Mesenchymal stem cell (in vitro differentiated cells and primary cell): ENCODE measurements at regions not wholly inside any gene's neighbourhood (a gene's known extent, or its start where the extent isn't known, plus 50 kb on each side); places are given as distances from the start of the nearest gene placed in this dataset.
"Not testable (repeated sequence)": the region's sequence is repeated elsewhere in the genome, so short reads cannot be mapped to it uniquely, and the experiment has no call there.

Experiments used
- DNase-seq: peaks from one replicate; pipeline ENCODE4 v3.0.0-alpha.2; 2013
- H2AFZ ChIP-seq: one replicate; pipeline ENCODE4 v1.6.1; 2013; ENCODE audit warnings: low read depth, mild to moderate bottlenecking, control low read depth, inconsistent platforms, low read length, moderate library complexity
- H2AK5ac ChIP-seq: 2 replicates; pipeline ENCODE4 v1.6.1; 2013; ENCODE audit warnings: low read length, moderate library complexity, mild to moderate bottlenecking, inconsistent platforms; ENCODE audit not compliant: severe bottlenecking
- H2BK120ac ChIP-seq: one replicate; pipeline ENCODE4 v1.6.1; 2013; ENCODE audit warnings: low read depth, mild to moderate bottlenecking, inconsistent platforms, low read length, moderate library complexity
- H2BK12ac ChIP-seq, 2 experiments: one replicate each; pipeline ENCODE4 v1.6.1; 2013; ENCODE audit warnings: inconsistent platforms in 2 of 2, low read length in 2 of 2, mild to moderate bottlenecking in 2 of 2, moderate library complexity in 2 of 2, control low read depth in 1 of 2
- H2BK15ac ChIP-seq: one replicate; pipeline ENCODE4 v1.6.1; 2013; ENCODE audit warnings: mild to moderate bottlenecking, low read depth, inconsistent platforms; ENCODE audit not compliant: poor library complexity, severe bottlenecking
- H2BK5ac ChIP-seq: 2 replicates; pipeline ENCODE4 v1.6.1; 2013; ENCODE audit warnings: low read depth, mild to moderate bottlenecking, low read length, control low read depth, inconsistent platforms; ENCODE audit not compliant: poor library complexity, severe bottlenecking
- H3K14ac ChIP-seq, 2 experiments: one replicate each; pipeline ENCODE4 v1.6.1; 2013; ENCODE audit warnings: inconsistent platforms in 2 of 2, low read length in 2 of 2, control low read depth in 1 of 2, mild to moderate bottlenecking in 1 of 2, moderate library complexity in 1 of 2
- H3K18ac ChIP-seq, 2 experiments: one replicate each; pipeline ENCODE4 v1.6.1; 2013; ENCODE audit warnings: inconsistent platforms in 2 of 2, low read length in 2 of 2, control low read depth in 1 of 2, low read depth in 1 of 2, mild to moderate bottlenecking in 1 of 2
- H3K23ac ChIP-seq, 2 experiments: one replicate each; pipeline ENCODE4 v1.6.1; 2013; ENCODE audit warnings: inconsistent platforms in 2 of 2, low read length in 2 of 2, mild to moderate bottlenecking in 2 of 2, moderate library complexity in 2 of 2, control low read depth in 1 of 2
- H3K27ac ChIP-seq: 2 replicates; pipeline ENCODE4 v1.5.1; 2013; ENCODE audit warnings: mild to moderate bottlenecking, moderate library complexity, low read length, control low read depth, inconsistent platforms; ENCODE audit not compliant: poor library complexity, severe bottlenecking
- H3K27me3 ChIP-seq, 2 experiments: 2 replicates each; pipeline versions ENCODE4 v1.6.1 to v1.7.0; 2013; ENCODE audit warnings: low read length in 2 of 2, mild to moderate bottlenecking in 2 of 2, moderate library complexity in 2 of 2, control low read depth in 1 of 2, inconsistent platforms in 1 of 2; ENCODE audit not compliant: control insufficient read depth in 1 of 2, insufficient read depth in 1 of 2
- H3K36me3 ChIP-seq, 2 experiments: 2 replicates each; pipeline versions ENCODE4 v1.6.1 to v1.7.0; 2013; ENCODE audit warnings: low read length in 2 of 2, control low read depth in 1 of 2, inconsistent platforms in 1 of 2, low read depth in 1 of 2, mild to moderate bottlenecking in 1 of 2; ENCODE audit not compliant: insufficient read depth in 2 of 2, control insufficient read depth in 1 of 2
- H3K4ac ChIP-seq, 2 experiments: one replicate each; pipeline ENCODE4 v1.6.1; 2013; ENCODE audit warnings: inconsistent platforms in 2 of 2, low read length in 2 of 2, mild to moderate bottlenecking in 2 of 2, moderate library complexity in 2 of 2, control low read depth in 1 of 2, low read depth in 1 of 2
- H3K4me1 ChIP-seq: 2 replicates; pipeline ENCODE4 v1.6.1; 2013; ENCODE audit warnings: low read depth, low read length, control low read depth; ENCODE audit not compliant: control insufficient read depth, insufficient read depth
- H3K4me2 ChIP-seq: 2 replicates; pipeline ENCODE4 v1.6.1; 2013; ENCODE audit warnings: low read length, mild to moderate bottlenecking, inconsistent platforms; ENCODE audit not compliant: poor library complexity, severe bottlenecking
- H3K4me3 ChIP-seq, 2 experiments: 2 replicates each; pipeline versions ENCODE4 v1.5.1 to v1.7.0; 2013; ENCODE audit warnings: low read length in 2 of 2, mild to moderate bottlenecking in 2 of 2, control low read depth in 1 of 2, low read depth in 1 of 2; ENCODE audit not compliant: insufficient read depth in 1 of 2
- H3K79me1 ChIP-seq: replicated peaks from 2 replicates; pipeline ENCODE4 v1.6.1; 2013; ENCODE audit warnings: mild to moderate bottlenecking, control low read depth, low read length, inconsistent platforms; ENCODE audit not compliant: poor library complexity, severe bottlenecking
- H3K9ac ChIP-seq: 2 replicates; pipeline ENCODE4 v1.7.0; 2013; ENCODE audit warnings: mild to moderate bottlenecking, low read length, moderate library complexity
- H3K9me3 ChIP-seq: 2 replicates; pipeline ENCODE4 v1.7.0; 2013; ENCODE audit warnings: mild to moderate bottlenecking, low read length; ENCODE audit not compliant: control insufficient read depth
- H4K8ac ChIP-seq: one replicate; pipeline ENCODE4 v1.6.1; 2013; ENCODE audit warnings: inconsistent platforms, mild to moderate bottlenecking, low read length, moderate library complexity
- H4K91ac ChIP-seq: one replicate; pipeline ENCODE4 v1.6.1; 2013; ENCODE audit warnings: mild to moderate bottlenecking, low read length, inconsistent platforms
- WGBS: methylation state at CpG from one replicate; pipeline ENCODE4 v1.1.7; 2013; ENCODE audit warnings: mixed read lengths; 5-methylcytosine and 5-hydroxymethylcytosine counted together

- WGBS, result 53% methylated on average over 2 of the region's 3 CpGs
- H3K18ac ChIP-seq, result not testable (repeated sequence)
These were observed 1632.3 kb downstream of the SPATA31A7 start for GRCh38 chr9:62822185-62822584.

GRCh38 chr9:62827957-62828907 lies 1638.4 kb downstream of the SPATA31A7 start:
- not testable (repeated sequence) for H3K36me3 ChIP-seq, H3K9ac ChIP-seq, H2AK5ac ChIP-seq, H3K79me1 ChIP-seq, H4K8ac ChIP-seq, H3K23ac ChIP-seq, H3K9me3 ChIP-seq, H2BK120ac ChIP-seq, H3K18ac ChIP-seq, H2BK12ac ChIP-seq, H3K4ac ChIP-seq, H3K4me2 ChIP-seq, H3K27me3 ChIP-seq, H2BK15ac ChIP-seq, H2AFZ ChIP-seq, H3K14ac ChIP-seq, H2BK5ac ChIP-seq, H3K4me3 ChIP-seq, DNase-seq, H4K91ac ChIP-seq, H3K4me1 ChIP-seq, H3K27ac ChIP-seq
- WGBS, result no CpG with 5 or more reads among the region's 2 CpGs

More at GRCh38 chr9:62822185-62822584, 1632.3 kb downstream of the SPATA31A7 start:
- H2BK120ac ChIP-seq, H3K9ac ChIP-seq, H3K23ac ChIP-seq, H3K36me3 ChIP-seq, H3K4me3 ChIP-seq, H2BK15ac ChIP-seq, H4K8ac ChIP-seq, H2AK5ac ChIP-seq, H3K4me1 ChIP-seq, H3K14ac ChIP-seq, H3K27ac ChIP-seq, H3K9me3 ChIP-seq, H3K4ac ChIP-seq, H3K27me3 ChIP-seq, H3K79me1 ChIP-seq, H2BK5ac ChIP-seq, H2BK12ac ChIP-seq, H2AFZ ChIP-seq, H4K91ac ChIP-seq, DNase-seq, H3K4me2 ChIP-seq: not testable (repeated sequence)

- H3K9ac ChIP-seq, H3K4me2 ChIP-seq, H3K9me3 ChIP-seq, H2BK12ac ChIP-seq, H3K23ac ChIP-seq, H3K14ac ChIP-seq, DNase-seq, H2AFZ ChIP-seq, H3K4ac ChIP-seq, H3K18ac ChIP-seq, H4K8ac ChIP-seq, H3K4me3 ChIP-seq, H3K79me1 ChIP-seq, H3K27me3 ChIP-seq, H2AK5ac ChIP-seq, H4K91ac ChIP-seq, H2BK120ac ChIP-seq, H3K36me3 ChIP-seq, H2BK15ac ChIP-seq, H2BK5ac ChIP-seq, H3K4me1 ChIP-seq, H3K27ac ChIP-seq: not testable (repeated sequence)
- 17% methylated on average over 14 of the region's 27 CpGs for WGBS
These were observed 1641.1 kb downstream of the SPATA31A7 start for GRCh38 chr9:62830829-62831459.
